ENCODE measurements at regions not wholly inside any gene's neighbourhood (a gene's known extent, or its start where the extent isn't known, plus 50 kb on each side); places are given as distances from the start of the nearest gene placed in this dataset.

DNA sequence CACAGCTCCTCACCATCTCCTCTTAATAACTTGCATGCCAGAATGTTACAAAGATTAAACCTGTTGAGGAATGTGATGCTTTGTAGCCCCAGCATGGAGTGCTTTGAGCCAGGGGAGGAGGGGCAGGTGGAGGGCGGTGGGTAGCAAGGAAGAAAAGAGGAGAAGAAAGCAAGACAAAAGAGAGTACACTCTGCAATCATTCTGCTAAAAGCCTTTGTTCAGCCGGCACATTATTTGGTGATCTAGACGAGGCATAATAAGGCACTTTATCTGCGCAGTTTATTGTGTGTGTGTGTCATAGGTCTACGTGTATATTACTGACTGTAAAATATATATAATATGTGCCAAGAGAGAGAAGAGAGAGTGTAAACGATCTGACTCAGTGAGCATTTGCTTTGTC lies 139.1 kb downstream of the SOX9 start:
- ChIA-PET POLR2A (no interaction called here), CTCF (no interaction called here)
- Histone ChIP-seq H3K79me2 (ENCODE audit: control insufficient read depth, insufficient read depth, low read length) (no peaks in the 10 kb centered on the region), H3K27me3 (ENCODE audit: control insufficient read depth in 2 of 2, insufficient read depth in 2 of 2, low read length in 2 of 2) (no peaks in the 10 kb centered on the region), H3K4me2 (ENCODE audit: insufficient read depth, low read length) (no peak overlapping the region), H3K4me3 (replicated peaks in 1 of 3; ENCODE audit: insufficient read depth in 1 of 3, low read depth in 1 of 3, low read length in 3 of 3) (no peak overlapping the region), H3K4me1 (ENCODE audit: control insufficient read depth, extremely low read depth, insufficient read depth, low read length) (no peaks in the 10 kb centered on the region), H3K27ac (ENCODE audit: insufficient read depth, low read depth, low read length) (no peak overlapping the region), H2AFZ (ENCODE audit: low read depth, low read length) (no peak overlapping the region), H3K9ac (replicated peaks; ENCODE audit: extremely low read depth, insufficient read depth, low read length) (no peak overlapping the region), H3K36me3 (ENCODE audit: control insufficient read depth in 2 of 2, extremely low read depth in 1 of 2, insufficient read depth in 2 of 2, low read length in 2 of 2) (no peaks in the 10 kb centered on the region), H4K20me1 (replicated peaks; ENCODE audit: control insufficient read depth, extremely low read depth, insufficient read depth, low read length) (no peaks in the 10 kb centered on the region), H3K9me1 (replicated peaks; ENCODE audit: control insufficient read depth, extremely low read depth, insufficient read depth, low read length) (no peaks in the 10 kb centered on the region), H3K9me3 (replicated peaks; ENCODE audit: control insufficient read depth, insufficient read depth, low read length) (no peaks in the 10 kb centered on the region)
- no TSS peak for BruUV-seq (replicated peaks)
- dilution Hi-C loops (cut with MboI; ENCODE audit: extremely low pct_ligation_motif_present, low sequenced_read_pairs), result no loop called here
- FAIRE-seq, result no peak
- TF ChIP-seq EZH2 (IDR thresholded peaks at IDR 0.05; ENCODE audit: borderline replicate concordance, low read depth, low read length, severe bottlenecking) (no peak), GATA2 (IDR thresholded peaks at IDR 0.05; ENCODE audit: insufficient read depth, insufficient read length, low read depth, low read length) (no peak), FOS (IDR thresholded peaks at IDR 0.05; ENCODE audit: borderline replicate concordance, insufficient read depth, low read length) (no peak), POLR2A (IDR thresholded peaks at IDR 0.05; ENCODE audit: low read depth, low read length) (no peak), JUN (IDR thresholded peaks at IDR 0.05; ENCODE audit: borderline replicate concordance, insufficient read depth, insufficient read length, low read depth) (no peak), POLR2AphosphoS5 (IDR thresholded peaks at IDR 0.05; ENCODE audit: insufficient read depth, low read depth, low read length) (no peak), MYC (IDR thresholded peaks at IDR 0.05; ENCODE audit: low read depth, low read length) (no peak)
- TF ChIP-seq, protein P1, sequence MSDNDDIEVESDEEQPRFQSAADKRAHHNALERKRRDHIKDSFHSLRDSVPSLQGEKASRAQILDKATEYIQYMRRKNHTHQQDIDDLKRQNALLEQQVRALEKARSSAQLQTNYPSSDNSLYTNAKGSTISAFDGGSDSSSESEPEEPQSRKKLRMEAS (IDR thresholded peaks at IDR 0.05; ENCODE audit: insufficient read depth, insufficient read length), result no peak
- TF ChIP-seq, protein P2, sequence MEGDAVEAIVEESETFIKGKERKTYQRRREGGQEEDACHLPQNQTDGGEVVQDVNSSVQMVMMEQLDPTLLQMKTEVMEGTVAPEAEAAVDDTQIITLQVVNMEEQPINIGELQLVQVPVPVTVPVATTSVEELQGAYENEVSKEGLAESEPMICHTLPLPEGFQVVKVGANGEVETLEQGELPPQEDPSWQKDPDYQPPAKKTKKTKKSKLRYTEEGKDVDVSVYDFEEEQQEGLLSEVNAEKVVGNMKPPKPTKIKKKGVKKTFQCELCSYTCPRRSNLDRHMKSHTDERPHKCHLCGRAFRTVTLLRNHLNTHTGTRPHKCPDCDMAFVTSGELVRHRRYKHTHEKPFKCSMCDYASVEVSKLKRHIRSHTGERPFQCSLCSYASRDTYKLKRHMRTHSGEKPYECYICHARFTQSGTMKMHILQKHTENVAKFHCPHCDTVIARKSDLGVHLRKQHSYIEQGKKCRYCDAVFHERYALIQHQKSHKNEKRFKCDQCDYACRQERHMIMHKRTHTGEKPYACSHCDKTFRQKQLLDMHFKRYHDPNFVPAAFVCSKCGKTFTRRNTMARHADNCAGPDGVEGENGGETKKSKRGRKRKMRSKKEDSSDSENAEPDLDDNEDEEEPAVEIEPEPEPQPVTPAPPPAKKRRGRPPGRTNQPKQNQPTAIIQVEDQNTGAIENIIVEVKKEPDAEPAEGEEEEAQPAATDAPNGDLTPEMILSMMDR (IDR thresholded peaks at IDR 0.05; ENCODE audit: extremely low read depth in 1 of 2, insufficient read depth in 1 of 2, low read depth in 1 of 2, low read length in 2 of 2), result no peak
- intact Hi-C loops (cut with micrococcal nuclease), result no loop called here
- DNase-seq (ENCODE audit: low read depth, low spot score), result no peak
